PFSK-1 (cell line): ENCODE measurements at regions not wholly inside any gene's neighbourhood (a gene's known extent, or its start where the extent isn't known, plus 50 kb on each side); places are given as distances from the start of the nearest gene placed in this dataset.

Experiments used
- POLR2AphosphoS5 ChIP-seq: IDR thresholded peaks from 2 replicates; pipeline ENCODE4 v1.6.1; 2012; ENCODE audit warnings: low read depth, mild to moderate bottlenecking, control low read depth, low read length, moderate library complexity
- REST ChIP-seq, 2 experiments: IDR thresholded peaks; 2 replicates each; pipeline versions ENCODE4 v1.6.1 to v1.8.0; 2011 to 2012; ENCODE audit warnings: low read depth in 2 of 2, low read length in 2 of 2, control low read depth in 1 of 2, inconsistent platforms in 1 of 2, mild to moderate bottlenecking in 1 of 2, moderate library complexity in 1 of 2; ENCODE audit not compliant: insufficient read depth in 1 of 2

GRCh38 chr9:129500161-129500862 is 120.6 kb downstream of the C9orf50 start:
- TF ChIP-seq POLR2AphosphoS5 (no peak), REST (IDR thresholded peaks at IDR 0.05; ENCODE audit: insufficient read depth in 1 of 2, low read depth in 2 of 2, low read length in 2 of 2) (no peak)
